SU-DHL-6 (cell line): ENCODE measurements at regions not wholly inside any gene's neighbourhood (a gene's known extent, or its start where the extent isn't known, plus 50 kb on each side); places are given as distances from the start of the nearest gene placed in this dataset.

Experiments used
- CTCF ChIP-seq: fragments of 200-600 bp; sonication (generic); IDR thresholded peaks from one replicate; pipeline ENCODE4 v1.5.1; 2017; ENCODE audit warnings: antibody characterized with exemption, mild to moderate bottlenecking, low read length, moderate library complexity; ENCODE audit not compliant: insufficient read depth, poor library complexity, severe bottlenecking
- EZH2phosphoT487 ChIP-seq: fragments of 200-600 bp; sonication (generic), shearing (Covaris generic); conservative IDR thresholded peaks from 2 replicates; pipeline ENCODE4 v1.6.1; 2018; ENCODE audit warnings: mild to moderate bottlenecking, antibody characterized with exemption, low read length, moderate library complexity, mixed read lengths

GRCh38 chr21:35395728-35396127 is 346.6 kb upstream of the RUNX1 start:
- TF ChIP-seq CTCF (no peak), EZH2phosphoT487 (no peak)
